ENCODE measurements at regions not wholly inside any gene's neighbourhood (a gene's known extent, or its start where the extent isn't known, plus 50 kb on each side); places are given as distances from the start of the nearest gene placed in this dataset.

DNA sequence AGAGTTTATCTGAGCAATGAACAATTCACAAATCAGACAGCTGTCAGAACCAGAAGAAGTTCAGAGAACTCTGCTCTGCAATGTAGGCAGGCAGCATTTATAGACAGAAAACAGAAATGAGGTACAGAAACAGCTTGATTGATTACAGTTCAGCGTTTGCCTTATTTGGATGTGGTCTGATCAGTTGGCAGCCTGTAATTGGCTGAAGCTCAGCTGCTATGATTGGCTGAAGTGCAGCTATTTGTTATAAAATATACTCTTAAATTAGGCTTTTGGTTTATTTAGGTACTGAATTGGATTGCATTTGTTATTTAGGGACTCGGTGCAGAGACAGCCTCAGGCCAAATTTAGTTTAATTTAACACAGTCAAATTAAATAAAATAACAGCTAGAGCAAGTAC is 85.8 kb upstream of the JAZF1 start:
- H3K4me1 ChIP-seq (ENCODE audit: insufficient read depth, low read length): no peaks in the 10 kb centered on the region; the same call in 1 of the 2 replicates

DNA sequence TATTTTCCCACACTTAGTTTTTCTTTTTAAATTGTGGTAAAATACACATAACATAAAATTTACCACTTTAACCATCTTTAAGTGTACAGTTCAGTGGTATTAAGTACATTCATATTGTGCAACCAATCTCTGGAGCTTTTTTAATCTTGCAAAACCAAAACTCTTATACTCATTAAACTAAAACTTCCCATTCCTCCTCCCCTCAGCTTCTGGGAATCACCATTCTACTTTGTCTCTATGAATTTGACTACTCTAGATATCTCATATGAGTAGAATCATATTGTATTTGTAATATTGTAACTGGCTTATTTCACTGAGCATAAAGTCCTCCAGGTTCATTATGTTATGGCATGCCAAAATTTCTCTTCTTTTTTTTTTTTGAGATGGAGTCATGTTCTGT is 86.4 kb upstream of the JAZF1 start:
- Histone ChIP-seq H3K27me3 (ENCODE audit: insufficient read depth, low read length) (no peaks in the 10 kb centered on the region), H3K4me3 (ENCODE audit: low read length) (no peak overlapping the region), H3K4me1 (ENCODE audit: insufficient read depth, low read length) (peaks cover 6% of the 10 kb centered on the region), H3K27ac (ENCODE audit: low read depth, low read length) (no peak overlapping the region), H3K9me3 (ENCODE audit: insufficient read depth, low read depth, low read length) (no peaks in the 10 kb centered on the region), H3K36me3 (ENCODE audit: insufficient read depth, low read length) (no peaks in the 10 kb centered on the region), H3K9ac (ENCODE audit: low read depth, low read length) (no peak overlapping the region)

More for the DNA sequence above, 85.8 kb upstream of the JAZF1 start:
- Histone ChIP-seq H3K4me3 (ENCODE audit: low read length) (no peak overlapping the region), H3K9ac (ENCODE audit: low read depth, low read length) (no peak overlapping the region), H3K36me3 (ENCODE audit: insufficient read depth, low read length) (no peaks in the 10 kb centered on the region), H3K27me3 (ENCODE audit: insufficient read depth, low read length) (no peaks in the 10 kb centered on the region), H3K9me3 (ENCODE audit: insufficient read depth, low read depth, low read length) (no peaks in the 10 kb centered on the region), H3K27ac (ENCODE audit: low read depth, low read length) (no peak overlapping the region)
- 40% methylated on average over 1 of the region's 2 CpGs for WGBS

DNA sequence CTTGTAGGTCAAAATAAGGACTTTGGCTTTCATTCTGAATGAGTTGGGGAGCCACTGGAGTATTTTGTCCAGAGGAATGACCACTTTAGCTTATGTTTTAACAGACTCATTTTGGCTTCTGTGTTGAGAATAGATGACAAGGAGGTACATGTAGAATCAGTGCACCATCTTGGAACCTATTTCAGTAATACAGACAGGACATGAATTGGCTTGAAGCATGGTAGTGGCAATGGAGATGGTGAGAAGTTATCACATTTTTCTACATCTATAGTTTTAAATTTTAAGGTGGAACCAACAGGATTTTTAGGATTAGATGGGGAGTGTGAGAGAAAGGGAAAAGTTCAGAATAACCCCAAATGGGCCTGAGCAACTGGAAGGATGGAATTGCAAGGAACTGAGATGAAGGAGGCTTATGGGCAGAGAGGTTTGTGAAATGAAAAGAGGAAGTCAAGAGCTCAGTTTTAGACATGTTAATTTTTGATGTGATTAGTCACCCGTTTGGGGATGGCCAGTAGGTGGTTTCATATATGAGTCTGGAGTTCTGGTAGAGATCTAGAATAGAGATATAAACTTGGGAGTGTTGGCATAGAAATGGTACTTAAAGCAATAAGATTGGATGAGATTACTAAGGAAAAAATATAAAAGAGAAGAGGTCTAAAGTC is 89.2 kb upstream of the JAZF1 start:
- Histone ChIP-seq H3K27ac (ENCODE audit: low read depth, low read length) (no peak overlapping the region), H3K4me1 (ENCODE audit: insufficient read depth, low read length) (peaks cover 17% of the 10 kb centered on the region), H3K9ac (ENCODE audit: low read depth, low read length) (no peak overlapping the region), H3K36me3 (ENCODE audit: insufficient read depth, low read length) (no peaks in the 10 kb centered on the region), H3K27me3 (ENCODE audit: insufficient read depth, low read length) (no peaks in the 10 kb centered on the region), H3K4me3 (ENCODE audit: low read length) (no peak overlapping the region), H3K9me3 (ENCODE audit: insufficient read depth, low read depth, low read length) (no peaks in the 10 kb centered on the region)
- 64% methylated on average over 1 of the region's 1 CpG for WGBS

DNA sequence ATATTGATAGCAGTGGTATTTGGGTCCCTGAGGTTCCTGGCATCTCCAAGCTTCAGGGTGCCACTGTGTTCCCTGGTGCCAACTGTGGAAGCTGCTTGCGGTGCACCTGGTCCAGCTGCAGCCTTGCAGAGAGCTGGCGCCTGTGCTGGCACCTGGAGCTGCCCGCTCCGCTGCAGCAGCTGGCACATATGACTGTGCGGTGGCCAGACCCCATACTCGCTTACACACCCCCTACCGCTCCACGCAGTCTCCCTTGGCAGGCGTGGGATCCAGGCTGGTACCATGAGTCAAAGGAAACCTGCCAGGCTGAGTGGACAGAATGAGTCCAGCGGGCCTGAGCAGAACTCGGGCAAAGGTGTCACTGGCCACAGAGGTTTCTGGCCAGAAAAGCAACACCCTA is 89.9 kb upstream of the JAZF1 start:
- H3K27me3 ChIP-seq (ENCODE audit: insufficient read depth, low read length): no peaks in the 10 kb centered on the region
- H3K27ac ChIP-seq (ENCODE audit: low read depth, low read length): no peak overlapping the region
- WGBS: 97% methylated on average over 11 of the region's 11 CpGs
- no peak overlapping the region for H3K4me3 ChIP-seq (ENCODE audit: low read length)
- no peaks in the 10 kb centered on the region for H3K36me3 ChIP-seq (ENCODE audit: insufficient read depth, low read length)
- H3K9ac ChIP-seq (ENCODE audit: low read depth, low read length): no peak overlapping the region
- H3K4me1 ChIP-seq (ENCODE audit: insufficient read depth, low read length): peaks cover 17% of the 10 kb centered on the region
- no peaks in the 10 kb centered on the region for H3K9me3 ChIP-seq (ENCODE audit: insufficient read depth, low read depth, low read length)

DNA sequence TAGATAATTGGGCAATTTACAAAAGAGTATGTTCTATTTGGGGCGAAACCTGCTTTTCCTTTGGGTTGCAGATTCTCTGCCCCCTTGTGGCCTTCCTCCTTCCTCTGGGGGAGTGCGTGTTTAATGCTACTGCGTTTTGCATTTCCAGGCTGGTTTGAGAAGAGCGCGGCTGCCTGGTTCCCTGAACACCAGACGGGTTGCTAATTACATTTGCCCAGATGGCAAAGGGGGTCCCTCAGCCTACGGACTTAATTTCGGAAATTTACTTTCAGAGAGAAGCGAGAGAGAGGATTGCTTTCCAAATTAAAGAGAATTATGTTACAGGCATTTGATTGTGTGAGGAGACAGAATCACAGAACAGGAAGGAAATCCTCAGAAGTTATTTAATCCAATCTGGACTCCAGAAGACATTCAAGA is 91.9 kb upstream of the JAZF1 start:
- 0 out of 2 replicates have a peak overlapping the region, but pooled peaks have one; percentile 28 for H3K4me3 ChIP-seq (ENCODE audit: low read length)
- 9% methylated on average over 9 of the region's 9 CpGs for WGBS
- H3K36me3 ChIP-seq (ENCODE audit: insufficient read depth, low read length): no peaks in the 10 kb centered on the region
- no peaks in the 10 kb centered on the region for H3K27me3 ChIP-seq (ENCODE audit: insufficient read depth, low read length)
- H3K27ac ChIP-seq (ENCODE audit: low read depth, low read length): 0 out of 2 replicates have a peak overlapping the region, but pooled peaks have one; percentile 30
- H3K9ac ChIP-seq (ENCODE audit: low read depth, low read length): peak overlapping the region; percentile 49; the same call in 1 of the 2 replicates
- H3K9me3 ChIP-seq (ENCODE audit: insufficient read depth, low read depth, low read length): no peaks in the 10 kb centered on the region
- H3K4me1 ChIP-seq (ENCODE audit: insufficient read depth, low read length): peaks cover 17% of the 10 kb centered on the region

DNA sequence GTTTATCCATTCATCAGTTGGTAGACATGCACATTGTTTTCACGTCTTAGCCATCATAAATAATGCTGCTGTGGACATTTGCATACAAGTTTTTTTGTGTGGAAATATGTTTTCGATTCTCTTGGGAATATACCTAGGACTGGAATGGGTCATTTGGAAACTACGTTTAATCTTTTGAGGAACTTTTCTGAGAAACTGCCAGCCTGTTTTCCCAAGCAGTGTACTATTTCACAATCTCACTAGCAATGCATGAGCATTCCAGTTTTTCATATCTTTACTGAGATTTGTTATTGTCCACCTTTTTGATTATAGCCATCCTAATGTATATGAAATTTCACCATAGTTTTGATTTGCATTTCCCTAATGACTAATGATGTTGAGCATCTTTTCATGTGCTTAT is 95.7 kb upstream of the JAZF1 start:
- H3K27me3 ChIP-seq (ENCODE audit: insufficient read depth, low read length): no peaks in the 10 kb centered on the region
- no peak overlapping the region for H3K9ac ChIP-seq (ENCODE audit: low read depth, low read length)
- no peak overlapping the region for H3K4me3 ChIP-seq (ENCODE audit: low read length)
- H3K9me3 ChIP-seq (ENCODE audit: insufficient read depth, low read depth, low read length): no peaks in the 10 kb centered on the region
- peaks cover 17% of the 10 kb centered on the region for H3K4me1 ChIP-seq (ENCODE audit: insufficient read depth, low read length)
- H3K36me3 ChIP-seq (ENCODE audit: insufficient read depth, low read length): no peaks in the 10 kb centered on the region
- WGBS: 76% methylated on average over 3 of the region's 3 CpGs
- no peak overlapping the region for H3K27ac ChIP-seq (ENCODE audit: low read depth, low read length)

DNA sequence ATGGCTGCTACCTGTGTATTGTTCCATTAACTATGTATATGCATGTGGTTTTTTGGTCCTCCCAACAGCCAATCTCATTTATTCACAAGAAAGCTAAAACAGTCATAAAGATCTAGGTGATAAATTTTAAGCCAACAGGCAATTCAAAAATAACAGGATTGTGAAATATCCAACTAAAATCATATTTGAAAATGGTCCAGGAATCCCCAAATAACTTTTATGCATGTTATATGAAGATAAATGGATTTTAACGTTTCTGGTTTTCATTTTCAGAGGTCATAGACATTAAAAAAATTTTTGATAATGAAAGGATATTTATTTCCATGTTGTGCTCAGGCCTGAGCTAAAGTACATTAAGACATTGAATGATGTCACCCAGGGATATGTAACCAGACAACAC is 96.8 kb upstream of the JAZF1 start:
- H3K4me1 ChIP-seq (ENCODE audit: insufficient read depth, low read length): peaks cover 7% of the 10 kb centered on the region
- WGBS: 100% methylated on average over 1 of the region's 1 CpG
- no peaks in the 10 kb centered on the region for H3K27me3 ChIP-seq (ENCODE audit: insufficient read depth, low read length)
- H3K9ac ChIP-seq (ENCODE audit: low read depth, low read length): no peak overlapping the region
- H3K9me3 ChIP-seq (ENCODE audit: insufficient read depth, low read depth, low read length): no peaks in the 10 kb centered on the region
- H3K36me3 ChIP-seq (ENCODE audit: insufficient read depth, low read length): no peaks in the 10 kb centered on the region
- H3K27ac ChIP-seq (ENCODE audit: low read depth, low read length): no peak overlapping the region
- H3K4me3 ChIP-seq (ENCODE audit: low read length): no peak overlapping the region

DNA sequence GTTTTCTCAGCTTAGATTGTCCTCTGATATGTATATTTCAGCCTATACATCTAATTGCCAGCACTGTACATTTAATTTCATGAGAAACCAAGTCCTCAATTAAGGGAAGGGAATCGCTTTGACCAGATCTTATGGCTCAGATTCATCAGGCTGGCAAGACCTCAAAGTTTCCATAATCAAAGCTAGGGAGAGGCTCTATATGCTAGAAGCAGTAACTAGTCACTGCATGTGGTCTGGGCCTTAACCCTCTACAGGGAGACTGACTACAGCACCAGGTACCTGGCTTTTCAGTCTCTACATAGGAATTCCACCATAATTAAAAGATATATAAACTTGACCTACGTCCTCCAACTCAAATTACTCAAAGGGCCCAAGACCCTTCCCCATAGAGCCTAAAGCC is 97.4 kb upstream of the JAZF1 start:
- H3K4me3 ChIP-seq (ENCODE audit: low read length): no peak overlapping the region
- WGBS: 98% methylated on average over 2 of the region's 2 CpGs
- H3K27me3 ChIP-seq (ENCODE audit: insufficient read depth, low read length): no peaks in the 10 kb centered on the region
- no peak overlapping the region for H3K9ac ChIP-seq (ENCODE audit: low read depth, low read length)
- no peaks in the 10 kb centered on the region for H3K9me3 ChIP-seq (ENCODE audit: insufficient read depth, low read depth, low read length)
- H3K27ac ChIP-seq (ENCODE audit: low read depth, low read length): no peak overlapping the region
- 0 out of 2 replicates have a peak, but pooled peaks cover 1% of the 10 kb centered on the region for H3K4me1 ChIP-seq (ENCODE audit: insufficient read depth, low read length)
- H3K36me3 ChIP-seq (ENCODE audit: insufficient read depth, low read length): no peaks in the 10 kb centered on the region

DNA sequence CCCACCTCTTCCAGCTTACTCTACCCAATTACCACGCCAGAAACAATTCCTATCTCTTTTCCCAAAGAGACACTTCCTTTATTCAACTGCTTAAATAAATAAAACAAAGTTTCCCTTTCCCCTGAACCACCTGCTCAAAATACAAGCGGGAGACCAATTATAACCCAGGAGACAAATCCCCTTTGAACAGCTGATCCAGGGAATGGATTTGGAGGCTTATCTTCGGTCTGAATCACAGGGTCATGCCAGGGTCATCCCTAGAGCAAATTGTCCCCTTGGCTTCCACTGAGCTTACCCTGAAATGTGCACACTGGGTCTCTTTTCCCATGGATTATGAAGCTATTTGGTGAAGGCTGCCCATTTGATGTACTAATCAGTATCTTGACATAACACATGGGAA is 99.9 kb upstream of the JAZF1 start:
- Histone ChIP-seq H3K36me3 (ENCODE audit: insufficient read depth, low read length) (no peaks in the 10 kb centered on the region), H3K27ac (ENCODE audit: low read depth, low read length) (no peak overlapping the region), H3K27me3 (ENCODE audit: insufficient read depth, low read length) (no peaks in the 10 kb centered on the region), H3K9me3 (ENCODE audit: insufficient read depth, low read depth, low read length) (no peaks in the 10 kb centered on the region), H3K4me1 (ENCODE audit: insufficient read depth, low read length) (no peaks in the 10 kb centered on the region), H3K9ac (ENCODE audit: low read depth, low read length) (no peak overlapping the region), H3K4me3 (ENCODE audit: low read length) (no peak overlapping the region)
- 94% methylated on average over 3 of the region's 3 CpGs for WGBS

DNA sequence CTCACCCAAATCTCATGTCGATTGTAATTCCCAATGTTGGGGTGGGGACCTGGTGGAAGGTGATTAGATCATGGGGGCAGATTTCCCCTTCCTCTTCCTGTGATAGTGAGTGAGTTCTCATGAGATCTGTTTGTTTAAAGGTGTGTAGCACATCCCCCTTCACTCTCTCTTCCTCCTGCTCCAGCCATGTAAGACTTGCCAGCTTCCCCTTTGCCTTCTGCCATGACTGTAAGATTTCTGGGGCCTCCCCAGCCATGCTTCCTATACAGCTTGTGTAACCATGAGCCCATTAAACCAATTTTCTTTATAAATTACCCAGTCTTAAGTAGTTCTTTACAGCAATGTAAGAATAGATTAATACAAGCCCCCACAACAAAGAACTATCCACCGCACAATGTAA is 109.9 kb upstream of the JAZF1 start:
- no peaks in the 10 kb centered on the region for H3K36me3 ChIP-seq (ENCODE audit: insufficient read depth, low read length)
- no peak overlapping the region for H3K4me3 ChIP-seq (ENCODE audit: low read length)
- peak overlapping the region; percentile 91 for H3K27ac ChIP-seq (ENCODE audit: low read depth, low read length)
- WGBS: 83% methylated on average over 1 of the region's 2 CpGs
- H3K9me3 ChIP-seq (ENCODE audit: insufficient read depth, low read depth, low read length): no peaks in the 10 kb centered on the region
- H3K27me3 ChIP-seq (ENCODE audit: insufficient read depth, low read length): no peaks in the 10 kb centered on the region
- no peak overlapping the region for H3K9ac ChIP-seq (ENCODE audit: low read depth, low read length)
- H3K4me1 ChIP-seq (ENCODE audit: insufficient read depth, low read length): peaks cover 52% of the 10 kb centered on the region

DNA sequence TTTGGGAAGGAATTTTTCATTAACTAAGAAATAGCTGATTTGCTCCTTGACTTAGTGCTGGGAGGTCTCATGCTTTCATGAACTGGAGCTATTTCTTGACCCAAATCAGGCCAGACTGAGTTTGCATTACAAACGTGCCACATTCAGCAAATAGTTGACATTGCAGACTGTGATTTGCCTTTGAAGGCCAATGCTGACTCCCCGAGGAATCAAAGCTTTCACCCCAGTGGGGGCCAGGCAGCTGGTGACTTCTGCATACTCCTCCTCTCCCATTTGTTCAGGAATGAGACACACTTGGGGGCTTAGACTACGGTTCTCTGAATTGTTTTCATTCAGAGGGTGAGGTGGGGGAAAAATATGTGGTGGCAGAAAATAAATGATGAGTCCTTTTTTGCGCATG is 111.0 kb upstream of the JAZF1 start:
- peaks cover 54% of the 10 kb centered on the region for H3K4me1 ChIP-seq (ENCODE audit: insufficient read depth, low read length)
- H3K4me3 ChIP-seq (ENCODE audit: low read length): no peak overlapping the region
- H3K27me3 ChIP-seq (ENCODE audit: insufficient read depth, low read length): no peaks in the 10 kb centered on the region
- WGBS: 11% methylated on average over 4 of the region's 4 CpGs
- H3K36me3 ChIP-seq (ENCODE audit: insufficient read depth, low read length): no peaks in the 10 kb centered on the region
- no peaks in the 10 kb centered on the region for H3K9me3 ChIP-seq (ENCODE audit: insufficient read depth, low read depth, low read length)
- peak overlapping the region; percentile 42 for H3K9ac ChIP-seq (ENCODE audit: low read depth, low read length)
- peak overlapping the region; percentile 91 for H3K27ac ChIP-seq (ENCODE audit: low read depth, low read length)
